Pancreas (tissue), 10 donors: ENCODE measurements at regions not wholly inside any gene's neighbourhood (a gene's known extent, or its start where the extent isn't known, plus 50 kb on each side); places are given as distances from the start of the nearest gene placed in this dataset.
"Not testable (repeated sequence)": the region's sequence is repeated elsewhere in the genome, so short reads cannot be mapped to it uniquely, and the experiment has no call there.

Experiments used
- ATAC-seq, 4 donors: fragments of 200-7000 bp; cut with Tn5 transposase; one replicate each; pipeline versions ENCODE4 v1.8.0 to v1.9.1; 2020; ENCODE audit warnings: mild to moderate bottlenecking in 4 of 4, moderate library complexity in 4 of 4
- DNase-seq, 6 donors: peaks; one replicate each; pipeline ENCODE4 v3.0.0-alpha.2; 2020
- FAIRE-seq: peaks from 2 replicates; lab custom pipeline; 2012; peaks lifted over from hg19 to GRCh38; lab: Jason Lieb, UNC
- H3K27ac ChIP-seq, 4 donors: fragments of 200-600 bp; sonication (generic); 1 replicate in 3 of 4; 2 replicates in 1 of 4; pipeline versions ENCODE4 v1.5.0 to v1.8.0; 2020
- H3K27me3 ChIP-seq, 4 donors: fragments of 200-600 bp; one replicate each; pipeline ENCODE4 v1.8.0; 2021
- H3K36me3 ChIP-seq, 3 donors: fragments of 200-600 bp; sonication (generic) in 1 of 3; one replicate each; pipeline versions ENCODE4 v1.5.0 to v1.8.0; 2020 to 2021
- H3K4me1 ChIP-seq, 3 donors: fragments of 200-600 bp; one replicate each; pipeline ENCODE4 v1.8.0; 2021
- H3K4me3 ChIP-seq, 4 donors: fragments of 200-600 bp; sonication (generic) in 2 of 4; one replicate each; pipeline versions ENCODE4 v1.5.0 to v1.8.0; 2020 to 2021
- H3K9me3 ChIP-seq, 4 donors: fragments of 200-600 bp; one replicate each; pipeline ENCODE4 v1.8.0; 2021
- CTCF ChIP-seq, 4 donors: fragments of 200-600 bp; sonication (generic) in 3 of 4; IDR thresholded peaks; one replicate each; pipeline versions ENCODE4 v1.5.0 to v1.8.0; 2021; ENCODE audit warnings: antibody characterized with exemption in 4 of 4
- WGBS, 2 donors: extraction: QIAGEN DNeasy Blood & Tissue Kit; methylation state at CpG; one replicate each; pipeline ENCODE4 v1.1.7; 2013; 5-methylcytosine and 5-hydroxymethylcytosine counted together
- intact Hi-C, 3 donors: fragments of 100-400 bp; cut with DNase I; formaldehyde crosslinking; loops; one replicate each; pipeline versions ENCODE4 v1.11.1 to v1.14.2; 2022
- donor health status: healthy with polysubstance abuse.
- donor health status: DM: no; HTN: no; CAD: no; lungs with moderate emphysema.
- donor health status: DM: no; HTN: no; CAD: no.
- donor health status: control.
- donor health status: control.
- donor health status: Bipolar disorder and iron deficiency.
- donor health status: DM: yes; HTN: yes; CAD: no.
- donor health status: DM: no; HTN: no; CAD: no.
- donor health status: DM: no; HTN: no; CAD: no.
- donor health status: DM: yes; HTN: yes; CAD: no.

DNA sequence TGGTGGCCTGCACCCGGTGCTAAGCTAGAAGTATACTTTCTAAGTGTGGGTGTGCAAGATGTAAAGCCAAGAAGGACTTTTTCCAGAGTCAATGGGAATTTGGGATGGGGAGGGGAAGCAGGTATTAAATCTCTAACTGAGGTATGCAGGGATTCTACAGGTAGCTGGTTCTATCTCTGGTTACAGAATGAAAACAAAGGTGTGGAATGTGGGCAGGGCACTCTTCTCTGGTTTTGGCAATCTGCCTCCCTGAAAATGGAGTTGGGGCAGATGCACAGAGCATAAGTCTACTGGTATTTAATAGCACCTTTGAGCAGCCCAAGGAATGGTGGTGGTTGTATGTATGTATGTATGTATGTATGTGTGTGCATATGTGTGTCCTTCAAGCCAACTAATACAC lies 66.7 kb upstream of the PPP1R12A start:
- DNase-seq (no peak), FAIRE-seq (no peak), ATAC-seq (no peak)
- no peak overlapping the region for H3K4me3 ChIP-seq
- intact Hi-C loops: no loop called here
- WGBS, 2 donors: 84 to 100% methylated on average over 1 of the region's 1 CpG
- no peak overlapping the region for H3K27ac ChIP-seq
- no peak for TF ChIP-seq CTCF (IDR thresholded peaks at IDR 0.05)
- H3K36me3 ChIP-seq: no peaks in the 10 kb centered on the region
- H3K4me1 ChIP-seq: no peaks in the 10 kb centered on the region
- H3K27me3 ChIP-seq: no peaks in the 10 kb centered on the region
- no peaks in the 10 kb centered on the region for H3K9me3 ChIP-seq

- Histone ChIP-seq H3K27ac (no peak overlapping the region), H3K27me3 (no peaks in the 10 kb centered on the region), H3K9me3 (no peaks in the 10 kb centered on the region), H3K4me3 (no peak overlapping the region), H3K36me3 (no peaks in the 10 kb centered on the region), H3K4me1 (no peaks in the 10 kb centered on the region)
- no peak for DNase-seq
- FAIRE-seq: no peak
- WGBS, 2 donors: 0% methylated on average over 1 of the region's 1 CpG
- TF ChIP-seq CTCF (IDR thresholded peaks at IDR 0.05): no peak
- no peak for ATAC-seq
- intact Hi-C loops: no loop called here
Observed at GRCh38 chr12:80000831-80001230, 65.9 kb upstream of the PPP1R12A start.

GRCh38 chr12:79998554-79998953 lies 63.7 kb upstream of the PPP1R12A start:
- no peak for TF ChIP-seq CTCF (IDR thresholded peaks at IDR 0.05)
- Histone ChIP-seq H3K27me3 (no peaks in the 10 kb centered on the region), H3K9me3 (no peaks in the 10 kb centered on the region), H3K27ac (no peak overlapping the region), H3K36me3 (no peaks in the 10 kb centered on the region), H3K4me3 (no peak overlapping the region), H3K4me1 (no peaks in the 10 kb centered on the region)
- WGBS, 2 donors: 97 to 100% methylated on average over 1 of the region's 1 CpG
- FAIRE-seq: no peak
- no peak for ATAC-seq
- DNase-seq: no peak
- intact Hi-C loops: no loop called here

DNA sequence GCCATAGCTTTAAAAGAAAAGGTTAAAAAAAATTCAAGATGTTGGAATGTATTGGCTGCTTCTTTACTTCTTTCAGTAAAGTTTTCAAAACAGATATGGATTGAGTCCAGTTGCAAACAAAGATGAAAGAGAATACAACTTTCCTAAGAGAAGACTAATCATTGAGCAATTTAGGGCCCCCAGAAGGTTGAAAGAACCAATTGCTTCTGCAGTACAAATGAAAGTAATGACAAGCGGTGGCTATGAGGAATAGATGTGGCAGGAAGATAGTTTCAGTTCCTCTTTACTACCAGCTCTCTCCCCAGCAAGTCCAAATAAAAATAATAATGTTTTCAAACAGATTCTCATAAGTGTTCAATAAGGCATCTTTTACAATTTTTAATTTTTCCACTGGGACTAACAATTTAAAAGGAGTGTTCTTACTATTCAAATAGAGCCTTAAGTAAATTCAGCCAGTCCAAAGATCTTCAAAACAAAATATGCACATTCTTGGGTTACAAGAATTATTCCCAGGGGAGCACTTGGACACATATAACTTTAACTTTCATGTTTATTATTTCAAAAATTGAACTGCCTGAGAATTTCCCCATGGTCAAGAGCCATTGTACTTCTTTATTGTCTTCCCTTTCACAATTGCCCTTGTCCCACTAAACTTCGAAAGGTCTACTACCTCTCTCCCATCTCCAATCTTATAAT lies 62.3 kb upstream of the PPP1R12A start:
- no peak for DNase-seq

GRCh38 chr12:79995385-79996084 lies 60.6 kb upstream of the PPP1R12A start:
- ATAC-seq: not testable (repeated sequence)

More for the DNA sequence above, 62.3 kb upstream of the PPP1R12A start:
- Histone ChIP-seq H3K27ac (no peak overlapping the region), H3K36me3 (no peaks in the 10 kb centered on the region), H3K9me3 (no peaks in the 10 kb centered on the region), H3K4me1 (no peaks in the 10 kb centered on the region), H3K27me3 (no peaks in the 10 kb centered on the region), H3K4me3 (no peak overlapping the region)
- WGBS, 2 donors: 83 to 90% methylated on average over 2 of the region's 2 CpGs
- no peak for TF ChIP-seq CTCF (IDR thresholded peaks at IDR 0.05)
- intact Hi-C loops: no loop called here
- ATAC-seq: no peak
- no peak for FAIRE-seq

More at GRCh38 chr12:79995385-79996084, 60.6 kb upstream of the PPP1R12A start:
- H3K27ac ChIP-seq, H3K4me3 ChIP-seq, H3K27me3 ChIP-seq, FAIRE-seq, DNase-seq, H3K9me3 ChIP-seq, H3K36me3 ChIP-seq, intact Hi-C loops, H3K4me1 ChIP-seq: not testable (repeated sequence)
- 84 to 88% methylated on average over 7 of the region's 7 CpGs for WGBS, 2 donors
